ENCODE measurements at regions not wholly inside any gene's neighbourhood (a gene's known extent, or its start where the extent isn't known, plus 50 kb on each side); places are given as distances from the start of the nearest gene placed in this dataset.

- TF ChIP-seq CTCF (conservative IDR thresholded peaks at IDR 0.05 in 1 of 2, IDR thresholded peaks at IDR 0.05 in 1 of 2; ENCODE audit: low read depth in 1 of 2, low read length in 2 of 2) (no peak), EZH2 (IDR thresholded peaks at IDR 0.05; ENCODE audit: low read length, missing control alignments) (no peak)
Measured at GRCh38 chr16:6111390-6111789, 1013.8 kb upstream of the EEF2KMT start.

All from fibroblast of lung (primary cell).